HepG2 (cell line): ENCODE measurements at regions not wholly inside any gene's neighbourhood (a gene's known extent, or its start where the extent isn't known, plus 50 kb on each side); places are given as distances from the start of the nearest gene placed in this dataset.
"Not testable (repeated sequence)": the region's sequence is repeated elsewhere in the genome, so short reads cannot be mapped to it uniquely, and the experiment has no call there.

ENCODE experiments used
- ATAC-seq: fragments of 200-7000 bp; cut with Tn5 transposase; 3 replicates; pipeline ENCODE4 v1.9.1; 2020; ENCODE audit warnings: mild to moderate bottlenecking, moderate library complexity
- BruUV-seq: library from RNA; stranded (reverse); fragments of 400-500 nt; replicated peaks from 2 replicates; lab custom pipeline; 2021; lab: Mats Ljungman, UMichigan
- CTCF ChIA-PET: fragments of 300-600 bp; formaldehyde crosslinking; extraction: SDS; loops from one replicate; lab custom pipeline; 2021; ENCODE audit warnings: low total read pairs, inconsistent platforms, low intra/inter-chr PET ratio; lab: Yijun Ruan, JAX
- POLR2A ChIA-PET: fragments of 350-600 bp; sonication (Branson Sonifier 250); formaldehyde crosslinking; loops from one replicate; lab custom pipeline; 2020; ENCODE audit warnings: antibody characterized with exemption, inconsistent platforms; lab: Yijun Ruan, JAX
- DNase-seq: peaks from one replicate; pipeline ENCODE4 v3.0.0-alpha.2; 2015; ENCODE audit warnings: low spot score
- FAIRE-seq: peaks from 3 replicates; lab custom pipeline; 2011; peaks lifted over from hg19 to GRCh38; lab: Jason Lieb, UNC
- H2AFZ ChIP-seq: one replicate; pipeline ENCODE4 v1.6.1; 2011; ENCODE audit warnings: low read length, inconsistent platforms
- H3K27ac ChIP-seq: fragments of 300-600 bp; 3 replicates; pipeline ENCODE4 v1.8.0; 2011; ENCODE audit warnings: mixed run types, mild to moderate bottlenecking, mixed read lengths, low read length, inconsistent platforms; ENCODE audit not compliant: insufficient read depth; ENCODE audit errors: extremely low read length
- H3K27me3 ChIP-seq, 2 experiments: fragments of 200-600 bp in 1 of 2; 2 replicates in 1 of 2; 3 replicates in 1 of 2; pipeline versions ENCODE4 v1.6.0 to v1.8.0; 2011; ENCODE audit warnings: low read length in 2 of 2, mild to moderate bottlenecking in 2 of 2, moderate library complexity in 2 of 2, inconsistent platforms in 1 of 2; ENCODE audit not compliant: insufficient read depth in 2 of 2, control insufficient read depth in 1 of 2
- H3K36me3 ChIP-seq, 2 experiments: fragments of 200-600 bp in 1 of 2; replicated peaks in 1 of 2; 2 replicates in 1 of 2; 3 replicates in 1 of 2; pipeline versions ENCODE4 v1.5.1 to v1.8.0; 2011; ENCODE audit warnings: low read length in 2 of 2, inconsistent platforms in 1 of 2; ENCODE audit not compliant: insufficient read depth in 2 of 2, control insufficient read depth in 1 of 2
- H3K4me1 ChIP-seq: 2 replicates; pipeline ENCODE4 v1.5.1; 2012; ENCODE audit warnings: low read length, inconsistent platforms; ENCODE audit not compliant: insufficient read depth
- H3K4me2 ChIP-seq: 2 replicates; pipeline ENCODE4 v1.6.0; 2011; ENCODE audit warnings: low read depth, low read length, inconsistent platforms
- H3K4me3 ChIP-seq, 3 experiments: fragments of 200-600 bp in 1 of 3; sonication (generic), shearing (Covaris generic) in 1 of 3; replicated peaks in 1 of 3; 2 replicates each; pipeline ENCODE4 v1.5.1; 2011 to 2016; ENCODE audit warnings: low read length in 3 of 3, inconsistent platforms in 2 of 3, low read depth in 2 of 3, mild to moderate bottlenecking in 2 of 3, control low read depth in 1 of 3, mixed read lengths in 1 of 3; ENCODE audit not compliant: insufficient read depth in 1 of 3
- H3K79me2 ChIP-seq: one replicate; pipeline ENCODE4 v1.6.1; 2011; ENCODE audit warnings: low read length, inconsistent platforms; ENCODE audit not compliant: insufficient read depth
- H3K9ac ChIP-seq: 2 replicates; pipeline ENCODE4 v1.6.0; 2011; ENCODE audit warnings: mild to moderate bottlenecking, low read depth, low read length, inconsistent platforms; ENCODE audit not compliant: insufficient read depth
- H3K9me3 ChIP-seq: 2 replicates; pipeline ENCODE4 v1.5.1; 2012; ENCODE audit warnings: mild to moderate bottlenecking, low read length
- H4K20me1 ChIP-seq: 2 replicates; pipeline ENCODE4 v1.6.0; 2011; ENCODE audit warnings: inconsistent platforms, mild to moderate bottlenecking, low read length, moderate library complexity; ENCODE audit not compliant: insufficient read depth
- SALL1 ChIP-seq: sonication (generic); formaldehyde crosslinking; IDR thresholded peaks from 2 replicates; pipeline ENCODE4 v1.8.0; 2022; ENCODE audit warnings: mild to moderate bottlenecking, missing genetic modification reagents
- ZBTB38 ChIP-seq: sonication (generic); formaldehyde crosslinking; IDR thresholded peaks from 2 replicates; pipeline ENCODE4 v1.5.1; 2020; ENCODE audit warnings: mild to moderate bottlenecking, missing genetic modification reagents
- ZNF441 ChIP-seq: sonication (generic); formaldehyde crosslinking; IDR thresholded peaks from 2 replicates; pipeline ENCODE4 v1.7.0; 2021; ENCODE audit warnings: missing genetic modification reagents, borderline replicate concordance
- ZNF646 ChIP-seq: sonication (generic); formaldehyde crosslinking; IDR thresholded peaks from 2 replicates; pipeline ENCODE4 v1.9.0; 2021; ENCODE audit warnings: mild to moderate bottlenecking, missing genetic modification reagents
- ZNF687 ChIP-seq: sonication (generic); formaldehyde crosslinking; IDR thresholded peaks from 2 replicates; pipeline ENCODE4 v1.5.1; 2020; ENCODE audit warnings: mild to moderate bottlenecking, missing genetic modification reagents, moderate library complexity
- ZNF850 ChIP-seq: sonication (generic); formaldehyde crosslinking; conservative IDR thresholded peaks from 2 replicates; pipeline ENCODE4 v1.9.0; 2021; ENCODE audit warnings: mild to moderate bottlenecking, missing genetic modification reagents
- ZSCAN12 ChIP-seq: sonication (generic); formaldehyde crosslinking; IDR thresholded peaks from 2 replicates; pipeline ENCODE4 v1.9.0; 2021; ENCODE audit warnings: mild to moderate bottlenecking, missing genetic modification reagents
- WGBS: methylation state at CpG from one replicate; pipeline ENCODE4 v1.1.6; 2017; ENCODE audit warnings: low lambda C conversion rate; 5-methylcytosine and 5-hydroxymethylcytosine counted together
- in situ Hi-C: cut with HindIII; loops from 2 replicates; pipeline ENCODE4 v1.10.0; 2017; ENCODE audit warnings: low pct_unique_long_range_greater_than_20kb; ENCODE audit not compliant: extremely low pct_ligation_motif_present
- intact Hi-C: fragments of 100-400 bp; cut with micrococcal nuclease; formaldehyde crosslinking; loops from one replicate; pipeline ENCODE4 v1.10.0; 2022; ENCODE audit not compliant: unreplicated experiment

- TF ChIP-seq ZNF646 (CRISPR knock-in tag) (no peak), ZSCAN12 (no peak), ZNF441 (CRISPR knock-in tag) (no peak)
These were observed 103.5 kb upstream of the SLC38A2 start (continued) for GRCh38 chr12:46475972-46476645.

GRCh38 chr12:46474385-46474784, 101.8 kb upstream of the SLC38A2 start:
- H3K9me3 ChIP-seq, H3K4me3 ChIP-seq, H3K27me3 ChIP-seq, BruUV-seq, FAIRE-seq, H3K79me2 ChIP-seq, H3K36me3 ChIP-seq, CTCF ChIA-PET, H2AFZ ChIP-seq, in situ Hi-C loops, H4K20me1 ChIP-seq, DNase-seq: not testable (repeated sequence)
- TF ChIP-seq ZBTB38 (CRISPR knock-in tag): peak; percentile 50; the same call in 1 of the 2 replicates
- TF ChIP-seq SALL1: peak; percentile 10; the same call in 1 of the 2 replicates
- peak; percentile 45; the same call in 1 of the 2 replicates for TF ChIP-seq ZNF687 (CRISPR knock-in tag)
- TF ChIP-seq ZNF850 (CRISPR knock-in tag): 0 out of 2 replicates have a peak, but pooled peaks have one; percentile 1
- 0 out of 2 replicates have a peak, but pooled peaks have one; percentile 8 for TF ChIP-seq ZNF441 (CRISPR knock-in tag)
- peak overlapping the region; percentile 75 for H3K4me2 ChIP-seq
- POLR2A ChIA-PET: interaction anchor here (0.8 to 2.1 kb wide), 14 partner anchors 9 to 187 kb away, joined by 3 to 25 read pairs (median 4); no protein-coding TSS in a partner anchor
- H3K27ac ChIP-seq: peak overlapping the region; percentile 89
- peaks cover 97% of the 10 kb centered on the region for H3K4me1 ChIP-seq
- ATAC-seq: peak; percentile 20; the same call in 1 of the 3 replicates
- H3K9ac ChIP-seq: peak overlapping the region; percentile 71; the same call in 1 of the 2 replicates
- 85% methylated on average over 9 of the region's 9 CpGs for WGBS
- intact Hi-C loops: loop anchor here (1.0 to 5.0 kb wide), 2 partner anchors 91 to 102 kb away; partner anchors contain the start of gene SLC38A2
